ENCODE measurements at regions not wholly inside any gene's neighbourhood (a gene's known extent, or its start where the extent isn't known, plus 50 kb on each side); places are given as distances from the start of the nearest gene placed in this dataset.

DNA sequence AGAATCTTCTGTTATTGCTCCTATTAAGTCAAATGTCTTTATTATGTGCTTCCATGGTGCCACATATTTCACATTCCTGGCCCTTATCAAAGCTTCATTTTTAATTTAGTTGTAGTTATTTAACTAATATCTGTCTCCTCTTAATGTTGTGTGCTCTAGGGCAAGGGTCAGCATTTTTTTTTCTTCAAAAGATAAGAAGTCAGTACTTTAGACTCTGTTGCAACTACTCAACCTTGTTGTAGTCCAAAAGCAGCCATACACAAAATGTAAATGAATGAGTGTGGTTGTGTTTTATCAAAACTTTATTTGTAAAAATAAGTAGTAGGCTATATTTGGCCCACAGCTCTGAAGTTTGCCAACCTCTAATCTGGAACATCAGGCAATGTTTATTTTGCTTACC lies 394.7 kb upstream of the CBLB start:
- Histone ChIP-seq H3K9me3 (ENCODE audit: control insufficient read depth in 2 of 2, low read length in 2 of 2) (no peaks in the 10 kb centered on the region), H3K27ac (ENCODE audit: insufficient read depth, low read length, poor library complexity, severe bottlenecking) (no peak overlapping the region), H3K27me3 (ENCODE audit: control insufficient read depth, insufficient read depth, low read length) (no peaks in the 10 kb centered on the region), H3K4me1 (ENCODE audit: control insufficient read depth, insufficient read depth, low read length, poor library complexity, severe bottlenecking) (no peaks in the 10 kb centered on the region), H3K36me3 (ENCODE audit: control insufficient read depth, insufficient read depth, low read length) (no peaks in the 10 kb centered on the region), H3K4me3 (ENCODE audit: low read depth, low read length) (no peak overlapping the region)
- no peak overlapping the region for H3K27ac Mint-ChIP-seq
- peaks cover 0 to 4% (median 0%) of the 10 kb centered on the region in 7 donors for H3K9me3 Mint-ChIP-seq
- ATAC-seq (ENCODE audit: low read depth in 2 of 2) (no peak), DNase-seq (no peak)
- no peaks in the 10 kb centered on the region for H3K27me3 Mint-ChIP-seq
- H3K4me1 Mint-ChIP-seq, result peaks cover 0 to 4% (median 1%) of the 10 kb centered on the region in 4 donors
- no peak overlapping the region for H3K4me3 Mint-ChIP-seq
- no peaks in the 10 kb centered on the region for H3K36me3 Mint-ChIP-seq

- Mint-ChIP-seq H3K36me3 (no peaks in the 10 kb centered on the region), H3K4me3 (no peak overlapping the region), H3K27ac (no peak overlapping the region), H3K4me1 (peaks cover 0 to 4% (median 1%) of the 10 kb centered on the region in 4 donors), H3K9me3 (peaks cover 0 to 8% (median 0%) of the 10 kb centered on the region in 7 donors), H3K27me3 (no peaks in the 10 kb centered on the region)
- no peaks in the 10 kb centered on the region for H3K27me3 ChIP-seq (ENCODE audit: control insufficient read depth, insufficient read depth, low read length)
- no peak overlapping the region for H3K27ac ChIP-seq (ENCODE audit: insufficient read depth, low read length, poor library complexity, severe bottlenecking)
- no peaks in the 10 kb centered on the region for H3K9me3 ChIP-seq (ENCODE audit: control insufficient read depth in 2 of 2, low read length in 2 of 2)
- DNase-seq (no peak), ATAC-seq (ENCODE audit: low read depth in 2 of 2) (no peak)
- no peak overlapping the region for H3K4me3 ChIP-seq (ENCODE audit: low read depth, low read length)
- no peaks in the 10 kb centered on the region for H3K4me1 ChIP-seq (ENCODE audit: control insufficient read depth, insufficient read depth, low read length, poor library complexity, severe bottlenecking)
- H3K36me3 ChIP-seq (ENCODE audit: control insufficient read depth, insufficient read depth, low read length), result no peaks in the 10 kb centered on the region
These were observed 396.9 kb upstream of the CBLB start for GRCh38 chr3:106265704-106266103.

GRCh38 chr3:106268696-106269095 lies 399.9 kb upstream of the CBLB start:
- no peaks in the 10 kb centered on the region for H3K9me3 ChIP-seq (ENCODE audit: control insufficient read depth in 2 of 2, low read length in 2 of 2)
- H3K4me1 Mint-ChIP-seq, result no peaks in the 10 kb centered on the region
- H3K36me3 Mint-ChIP-seq, result no peaks in the 10 kb centered on the region
- no peak for DNase-seq
- H3K36me3 ChIP-seq (ENCODE audit: control insufficient read depth, insufficient read depth, low read length), result no peaks in the 10 kb centered on the region
- no peak overlapping the region for H3K4me3 Mint-ChIP-seq
- H3K27ac ChIP-seq (ENCODE audit: insufficient read depth, low read length, poor library complexity, severe bottlenecking), result no peak overlapping the region
- ATAC-seq (ENCODE audit: low read depth in 2 of 2), result no peak
- no peak overlapping the region for H3K27ac Mint-ChIP-seq
- H3K9me3 Mint-ChIP-seq, result peaks cover 0 to 5% (median 0%) of the 10 kb centered on the region in 7 donors
- H3K27me3 ChIP-seq (ENCODE audit: control insufficient read depth, insufficient read depth, low read length), result no peaks in the 10 kb centered on the region
- H3K4me3 ChIP-seq (ENCODE audit: low read depth, low read length), result no peak overlapping the region
- no peaks in the 10 kb centered on the region for H3K4me1 ChIP-seq (ENCODE audit: control insufficient read depth, insufficient read depth, low read length, poor library complexity, severe bottlenecking)
- H3K27me3 Mint-ChIP-seq, result no peaks in the 10 kb centered on the region

DNA sequence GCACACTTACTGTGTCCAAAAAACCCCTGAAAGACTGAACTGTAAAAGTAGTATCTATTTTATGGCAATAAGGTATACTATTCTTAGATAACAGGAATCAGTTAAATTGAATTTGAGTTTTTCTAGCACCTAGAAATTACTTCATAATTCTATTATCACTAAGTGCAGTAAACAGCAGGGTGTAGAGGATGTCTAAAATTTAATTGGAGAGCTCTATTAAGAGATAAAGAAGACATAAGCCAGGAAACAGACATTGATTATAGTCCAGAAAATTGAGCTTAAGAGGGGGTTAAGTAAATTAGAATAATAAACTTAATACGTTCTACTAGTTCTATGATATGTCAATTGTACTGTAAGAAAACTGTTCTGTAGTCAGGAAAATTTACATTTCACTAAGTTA lies 403.5 kb upstream of the CBLB start:
- H3K27ac ChIP-seq (ENCODE audit: insufficient read depth, low read length, poor library complexity, severe bottlenecking), result no peak overlapping the region
- no peaks in the 10 kb centered on the region for H3K36me3 ChIP-seq (ENCODE audit: control insufficient read depth, insufficient read depth, low read length)
- no peaks in the 10 kb centered on the region for H3K27me3 Mint-ChIP-seq
- ATAC-seq (ENCODE audit: low read depth in 2 of 2) (no peak), DNase-seq (no peak)
- no peak overlapping the region for H3K27ac Mint-ChIP-seq
- H3K4me1 ChIP-seq (ENCODE audit: control insufficient read depth, insufficient read depth, low read length, poor library complexity, severe bottlenecking), result peaks cover 6% of the 10 kb centered on the region
- H3K27me3 ChIP-seq (ENCODE audit: control insufficient read depth, insufficient read depth, low read length), result no peaks in the 10 kb centered on the region
- no peaks in the 10 kb centered on the region for H3K9me3 ChIP-seq (ENCODE audit: control insufficient read depth in 2 of 2, low read length in 2 of 2)
- no peak overlapping the region for H3K4me3 ChIP-seq (ENCODE audit: low read depth, low read length)
- H3K4me1 Mint-ChIP-seq, result peaks cover 7 to 14% (median 10%) of the 10 kb centered on the region in 4 donors
- peaks cover 0 to 5% (median 2%) of the 10 kb centered on the region in 7 donors for H3K9me3 Mint-ChIP-seq
- H3K36me3 Mint-ChIP-seq, result no peaks in the 10 kb centered on the region
- no peak overlapping the region for H3K4me3 Mint-ChIP-seq

- Histone ChIP-seq H3K27me3 (ENCODE audit: control insufficient read depth, insufficient read depth, low read length) (no peaks in the 10 kb centered on the region), H3K27ac (ENCODE audit: insufficient read depth, low read length, poor library complexity, severe bottlenecking) (no peak overlapping the region), H3K36me3 (ENCODE audit: control insufficient read depth, insufficient read depth, low read length) (no peaks in the 10 kb centered on the region), H3K4me3 (ENCODE audit: low read depth, low read length) (no peak overlapping the region), H3K4me1 (ENCODE audit: control insufficient read depth, insufficient read depth, low read length, poor library complexity, severe bottlenecking) (peaks cover 8% of the 10 kb centered on the region), H3K9me3 (ENCODE audit: control insufficient read depth in 2 of 2, low read length in 2 of 2) (no peaks in the 10 kb centered on the region)
- H3K4me3 Mint-ChIP-seq, result no peak overlapping the region
- H3K27ac Mint-ChIP-seq, result no peak overlapping the region
- no peaks in the 10 kb centered on the region for H3K36me3 Mint-ChIP-seq
- no peak for ATAC-seq (ENCODE audit: low read depth in 2 of 2)
- peaks cover 9 to 19% (median 13%) of the 10 kb centered on the region in 4 donors for H3K4me1 Mint-ChIP-seq
- DNase-seq, result no peak
- H3K27me3 Mint-ChIP-seq, result peaks cover 2% of the 10 kb centered on the region
- H3K9me3 Mint-ChIP-seq, result peaks cover 0 to 5% (median 1%) of the 10 kb centered on the region in 7 donors
These were observed 406.8 kb upstream of the CBLB start for GRCh38 chr3:106275592-106275991.

DNA sequence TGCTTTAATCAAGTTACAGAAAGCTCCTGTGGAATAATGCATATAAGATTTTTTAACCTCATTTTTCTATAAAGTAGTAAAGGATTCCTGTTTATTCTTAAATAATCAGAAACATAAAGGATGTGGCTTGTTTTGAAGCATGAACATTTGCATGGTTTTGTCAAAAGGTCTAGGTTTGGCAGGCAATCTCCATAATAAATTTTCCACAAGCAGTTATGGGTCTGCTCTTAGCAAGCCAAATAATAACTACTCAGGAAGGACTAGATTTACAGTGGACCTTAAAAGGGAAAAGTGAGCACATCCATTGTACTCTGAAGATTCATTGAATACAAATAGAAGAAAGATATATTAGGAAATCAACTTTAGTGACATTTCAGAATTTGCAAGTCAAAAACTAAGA lies 407.3 kb upstream of the CBLB start:
- Mint-ChIP-seq H3K4me1 (peaks cover 9 to 19% (median 13%) of the 10 kb centered on the region in 4 donors), H3K9me3 (peaks cover 0 to 5% (median 1%) of the 10 kb centered on the region in 7 donors), H3K4me3 (no peak overlapping the region), H3K27me3 (peaks cover 8% of the 10 kb centered on the region), H3K27ac (no peak overlapping the region), H3K36me3 (no peaks in the 10 kb centered on the region)
- no peaks in the 10 kb centered on the region for H3K36me3 ChIP-seq (ENCODE audit: control insufficient read depth, insufficient read depth, low read length)
- H3K4me1 ChIP-seq (ENCODE audit: control insufficient read depth, insufficient read depth, low read length, poor library complexity, severe bottlenecking), result peaks cover 8% of the 10 kb centered on the region
- no peaks in the 10 kb centered on the region for H3K27me3 ChIP-seq (ENCODE audit: control insufficient read depth, insufficient read depth, low read length)
- no peak overlapping the region for H3K4me3 ChIP-seq (ENCODE audit: low read depth, low read length)
- no peaks in the 10 kb centered on the region for H3K9me3 ChIP-seq (ENCODE audit: control insufficient read depth in 2 of 2, low read length in 2 of 2)
- no peak overlapping the region for H3K27ac ChIP-seq (ENCODE audit: insufficient read depth, low read length, poor library complexity, severe bottlenecking)
- ATAC-seq (ENCODE audit: low read depth in 2 of 2), result no peak
- no peak for DNase-seq

DNA sequence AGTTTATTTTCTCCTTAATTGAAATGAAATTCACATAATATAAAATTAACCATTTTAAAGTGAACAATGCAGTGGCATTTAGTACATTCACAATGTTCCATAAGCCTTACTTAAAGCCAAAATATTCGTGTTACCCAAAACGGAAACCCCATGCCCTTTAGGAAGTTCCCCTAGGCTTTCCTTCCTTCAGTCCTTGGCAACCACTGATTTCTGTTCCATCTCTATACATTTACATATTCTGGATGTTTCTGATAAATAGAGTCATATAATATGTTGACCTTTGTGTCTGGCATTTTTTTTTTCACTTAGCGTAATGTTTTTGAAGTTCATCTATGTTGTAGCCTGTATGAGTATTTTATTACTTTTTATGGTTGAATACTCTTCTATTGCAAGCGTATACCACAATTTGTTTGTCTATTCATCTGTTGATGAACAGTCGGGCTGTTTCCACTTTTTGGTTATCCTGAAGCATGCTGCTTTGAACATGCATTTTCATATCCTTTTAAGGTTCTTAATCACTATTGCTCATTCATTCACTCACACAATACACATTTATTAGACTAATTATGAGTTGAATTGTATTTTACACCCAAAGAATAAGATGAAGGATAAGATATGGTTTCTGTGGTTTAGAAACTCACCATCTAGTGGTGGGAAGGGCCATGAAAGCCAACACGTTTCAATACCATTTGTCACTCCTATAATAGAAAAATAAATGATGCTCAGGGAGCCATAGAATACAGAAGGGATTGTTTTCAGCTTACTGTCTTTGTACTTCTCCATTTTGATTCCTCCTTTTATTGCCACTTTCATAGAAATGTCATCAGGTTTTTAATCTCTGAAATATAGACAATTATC lies 408.2 kb upstream of the CBLB start:
- peaks cover 10% of the 10 kb centered on the region for H3K27me3 Mint-ChIP-seq
- H3K27ac Mint-ChIP-seq, result no peak overlapping the region
- DNase-seq (no peak), ATAC-seq (ENCODE audit: low read depth in 2 of 2) (no peak)
- no peaks in the 10 kb centered on the region for H3K36me3 Mint-ChIP-seq
- H3K4me3 Mint-ChIP-seq, result no peak overlapping the region
- Histone ChIP-seq H3K36me3 (ENCODE audit: control insufficient read depth, insufficient read depth, low read length) (no peaks in the 10 kb centered on the region), H3K27me3 (ENCODE audit: control insufficient read depth, insufficient read depth, low read length) (no peaks in the 10 kb centered on the region), H3K4me3 (ENCODE audit: low read depth, low read length) (no peak overlapping the region), H3K27ac (ENCODE audit: insufficient read depth, low read length, poor library complexity, severe bottlenecking) (no peak overlapping the region), H3K9me3 (ENCODE audit: control insufficient read depth in 2 of 2, low read length in 2 of 2) (no peaks in the 10 kb centered on the region), H3K4me1 (ENCODE audit: control insufficient read depth, insufficient read depth, low read length, poor library complexity, severe bottlenecking) (peaks cover 8% of the 10 kb centered on the region)
- peaks cover 0 to 5% (median 0%) of the 10 kb centered on the region in 7 donors for H3K9me3 Mint-ChIP-seq
- peaks cover 9 to 19% (median 13%) of the 10 kb centered on the region in 4 donors for H3K4me1 Mint-ChIP-seq

DNA sequence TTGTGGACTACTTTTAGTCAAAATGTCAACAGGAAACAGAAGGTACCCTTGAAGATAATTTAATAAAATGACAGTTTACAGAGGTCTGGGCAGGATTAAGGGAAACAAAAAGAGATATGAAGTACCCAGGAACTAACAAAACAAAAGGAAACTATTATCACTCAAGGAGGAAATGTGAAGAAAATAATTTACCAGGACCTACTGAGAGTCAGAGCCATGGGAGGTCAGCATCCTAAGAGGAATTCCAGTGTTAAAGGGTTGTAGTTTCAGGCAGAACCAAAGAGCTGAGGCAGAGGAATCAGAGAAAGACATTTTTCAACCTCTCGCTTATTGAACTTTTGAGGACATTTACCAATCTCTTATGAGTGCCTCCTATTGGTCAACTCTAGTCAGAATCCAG lies 408.9 kb upstream of the CBLB start:
- Histone ChIP-seq H3K4me3 (ENCODE audit: low read depth, low read length) (no peak overlapping the region), H3K9me3 (ENCODE audit: control insufficient read depth in 2 of 2, low read length in 2 of 2) (no peaks in the 10 kb centered on the region), H3K27me3 (ENCODE audit: control insufficient read depth, insufficient read depth, low read length) (no peaks in the 10 kb centered on the region), H3K27ac (ENCODE audit: insufficient read depth, low read length, poor library complexity, severe bottlenecking) (no peak overlapping the region), H3K4me1 (ENCODE audit: control insufficient read depth, insufficient read depth, low read length, poor library complexity, severe bottlenecking) (peaks cover 8% of the 10 kb centered on the region), H3K36me3 (ENCODE audit: control insufficient read depth, insufficient read depth, low read length) (no peaks in the 10 kb centered on the region)
- H3K4me1 Mint-ChIP-seq, result peaks cover 9 to 19% (median 13%) of the 10 kb centered on the region in 4 donors
- H3K4me3 Mint-ChIP-seq, result no peak overlapping the region
- H3K27me3 Mint-ChIP-seq, result peaks cover 10% of the 10 kb centered on the region
- H3K27ac Mint-ChIP-seq, result peak overlapping the region in 1 of 3 donors; percentile 7
- DNase-seq (no peak), ATAC-seq (ENCODE audit: low read depth in 2 of 2) (no peak)
- peaks cover 0 to 9% (median 1%) of the 10 kb centered on the region in 7 donors for H3K9me3 Mint-ChIP-seq
- H3K36me3 Mint-ChIP-seq, result no peaks in the 10 kb centered on the region
